ENCODE measurements at regions not wholly inside any gene's neighbourhood (a gene's known extent, or its start where the extent isn't known, plus 50 kb on each side); places are given as distances from the start of the nearest gene placed in this dataset.

DNA sequence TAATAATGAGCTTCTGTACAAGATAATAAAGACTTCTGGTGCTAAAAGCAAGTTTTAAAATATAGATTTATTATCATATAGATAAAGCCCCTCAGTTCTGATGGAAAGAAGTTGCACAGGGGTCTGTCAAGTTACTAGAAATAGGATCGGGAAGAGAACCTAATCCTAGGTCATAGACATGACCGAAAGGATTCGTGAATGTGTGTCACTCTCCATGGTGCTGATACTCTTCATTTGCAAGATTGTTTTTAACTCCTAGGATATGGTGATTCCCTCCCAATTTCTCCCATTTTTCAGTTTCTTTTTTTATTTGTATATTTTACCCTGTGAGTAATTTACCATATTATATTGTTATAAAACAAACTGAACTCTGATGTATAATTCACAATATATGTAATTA is 58.9 kb upstream of the CTNNA2 start:
- intact Hi-C loops (cut with micrococcal nuclease) = no loop called here
- DNase-seq (no peak), ATAC-seq (no peak)

- intact Hi-C loops (cut with micrococcal nuclease) = no loop called here
- ATAC-seq = no peak
- no peak for DNase-seq
These were observed 60.2 kb upstream of the CTNNA2 start for GRCh38 chr2:79452651-79453050.

DNA sequence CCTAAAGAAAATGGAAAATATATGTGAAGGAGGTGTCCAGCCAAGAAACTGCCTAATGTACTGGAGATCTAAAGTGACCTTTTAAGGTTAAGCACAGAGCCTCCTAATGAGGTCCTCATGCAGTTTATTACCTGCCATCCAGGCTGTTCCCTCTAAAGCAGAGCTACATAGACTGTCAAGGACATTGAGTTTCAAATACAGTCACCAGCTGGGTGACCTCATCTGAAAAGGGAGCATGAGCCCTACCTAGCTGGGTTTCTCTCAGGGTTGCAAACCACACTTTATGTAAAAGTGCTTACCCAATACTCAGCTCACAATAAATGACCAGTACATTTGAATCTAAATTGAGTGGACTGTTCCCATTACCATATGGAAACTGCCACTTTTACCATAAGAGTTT is 65.4 kb upstream of the CTNNA2 start:
- intact Hi-C loops (cut with micrococcal nuclease) = no loop called here
- no peak for DNase-seq
- ATAC-seq = no peak

DNA sequence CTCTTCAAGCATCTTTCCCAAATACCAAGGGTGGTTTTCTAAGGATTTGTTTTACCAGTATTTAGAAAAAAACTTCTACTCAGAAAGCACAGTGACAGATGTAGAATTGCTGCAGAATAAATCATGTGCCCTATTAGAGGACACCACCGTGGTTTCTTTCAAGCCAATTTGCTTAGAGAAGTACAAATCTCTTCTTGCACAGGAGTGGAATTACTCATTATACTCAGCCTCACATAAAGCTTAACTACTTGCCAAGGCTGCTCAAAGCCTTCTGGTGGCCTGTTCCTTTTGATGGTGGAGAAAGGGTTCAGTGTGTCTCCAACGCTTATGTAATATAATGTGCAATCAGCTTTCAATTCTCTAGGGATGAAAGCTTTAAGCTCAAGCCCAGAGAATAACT is 66.5 kb upstream of the CTNNA2 start:
- intact Hi-C loops (cut with micrococcal nuclease) = no loop called here
- no peak for DNase-seq
- no peak for ATAC-seq

DNA sequence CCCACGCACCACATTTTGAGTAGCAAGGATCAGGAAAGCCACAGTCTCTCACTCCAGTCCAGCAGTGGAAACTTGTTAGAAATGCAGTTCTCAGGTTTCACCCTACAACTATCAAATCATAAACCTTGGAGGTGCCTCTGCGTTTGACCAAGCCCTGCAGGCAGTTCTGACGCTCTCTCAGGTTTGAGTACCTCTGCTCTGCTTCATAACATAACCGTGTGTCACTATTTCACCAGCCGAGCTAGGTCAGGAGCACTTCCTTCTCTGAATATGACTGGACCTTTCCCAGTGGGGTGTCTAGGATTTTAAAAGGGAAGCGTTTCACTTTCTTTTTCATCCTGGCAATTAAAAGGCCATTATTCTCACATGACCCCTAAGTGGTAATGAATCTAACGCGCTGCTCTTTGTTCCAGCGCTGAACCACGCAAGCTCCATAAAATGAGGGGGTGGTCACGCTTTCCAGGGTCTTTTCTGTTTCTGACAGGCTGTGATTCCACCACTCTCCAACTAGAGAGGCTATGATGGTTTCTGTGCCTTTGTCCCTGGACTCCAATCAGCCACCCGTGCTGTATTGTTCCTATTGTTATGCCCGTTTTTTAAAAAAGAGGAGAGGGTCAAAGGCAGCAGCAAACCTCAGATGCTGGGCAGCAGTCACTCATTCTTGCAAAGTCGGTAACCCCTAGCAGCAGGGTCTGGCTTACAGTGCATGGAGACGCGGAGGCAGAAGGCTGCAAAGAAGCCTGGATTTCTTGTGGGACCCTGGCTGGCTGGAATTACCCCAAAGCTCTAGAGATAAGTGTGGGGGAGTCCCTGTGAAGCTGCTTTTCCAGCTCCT is 75.2 kb upstream of the CTNNA2 start:
- no peak for DNase-seq
- ATAC-seq = no peak
- intact Hi-C loops (cut with micrococcal nuclease) = no loop called here

GRCh38 chr2:79434362-79434761 is 78.5 kb upstream of the CTNNA2 start:
- intact Hi-C loops (cut with micrococcal nuclease) = no loop called here
- ATAC-seq (no peak), DNase-seq (no peak)

- DNase-seq (no peak), ATAC-seq (no peak)
- intact Hi-C loops (cut with micrococcal nuclease) = no loop called here
These were observed 80.1 kb upstream of the CTNNA2 start for GRCh38 chr2:79432731-79433146.

- DNase-seq = no peak
- ATAC-seq = no peak
- intact Hi-C loops (cut with micrococcal nuclease) = no loop called here
These were observed 84.1 kb upstream of the CTNNA2 start for GRCh38 chr2:79428745-79429144.

DNA sequence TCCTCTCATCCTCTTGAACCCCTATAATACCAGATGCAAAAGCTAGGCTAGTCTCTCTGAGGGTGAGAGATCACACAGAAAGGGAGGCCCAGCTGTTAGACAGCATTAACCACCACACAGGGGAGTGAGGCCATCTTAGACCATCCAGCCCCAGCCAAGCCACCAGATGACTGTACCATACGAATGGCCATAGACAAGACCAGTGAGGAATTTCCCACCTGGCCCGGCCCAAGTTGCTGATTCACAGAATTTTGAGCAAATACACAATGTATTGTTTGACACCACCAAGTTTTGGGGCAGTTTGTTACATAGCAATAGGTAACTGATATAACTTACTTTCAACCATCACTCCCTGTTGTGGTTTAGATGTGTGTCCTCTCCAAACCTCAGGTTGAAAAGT is 98.2 kb upstream of the CTNNA2 start:
- intact Hi-C loops (cut with micrococcal nuclease) = no loop called here
- ATAC-seq (no peak), DNase-seq (no peak)

DNA sequence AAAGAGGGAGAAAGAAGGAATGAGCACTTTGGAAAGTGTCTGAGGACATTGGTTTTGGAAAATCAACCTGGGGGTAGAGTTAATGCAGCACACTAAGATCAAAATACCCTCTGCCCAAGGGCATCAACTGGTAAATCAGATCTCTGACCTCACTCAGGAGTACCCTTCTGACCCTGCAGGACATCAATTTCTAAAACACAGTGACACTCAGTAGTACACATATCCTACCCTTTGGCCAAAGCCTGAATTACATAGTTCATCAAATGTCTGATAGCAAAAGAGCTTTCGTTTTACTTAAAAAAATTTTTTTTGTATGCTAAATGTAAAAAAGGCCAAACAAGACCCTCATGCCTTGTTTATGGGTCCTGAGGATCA is 118.4 kb upstream of the CTNNA2 start:
- intact Hi-C loops (cut with micrococcal nuclease) = no loop called here
- DNase-seq (no peak), ATAC-seq (no peak)

GRCh38 chr2:79393806-79394484 is 118.9 kb upstream of the CTNNA2 start:
- intact Hi-C loops (cut with micrococcal nuclease) = no loop called here
- DNase-seq (no peak), ATAC-seq (peak; percentile 42)

DNA sequence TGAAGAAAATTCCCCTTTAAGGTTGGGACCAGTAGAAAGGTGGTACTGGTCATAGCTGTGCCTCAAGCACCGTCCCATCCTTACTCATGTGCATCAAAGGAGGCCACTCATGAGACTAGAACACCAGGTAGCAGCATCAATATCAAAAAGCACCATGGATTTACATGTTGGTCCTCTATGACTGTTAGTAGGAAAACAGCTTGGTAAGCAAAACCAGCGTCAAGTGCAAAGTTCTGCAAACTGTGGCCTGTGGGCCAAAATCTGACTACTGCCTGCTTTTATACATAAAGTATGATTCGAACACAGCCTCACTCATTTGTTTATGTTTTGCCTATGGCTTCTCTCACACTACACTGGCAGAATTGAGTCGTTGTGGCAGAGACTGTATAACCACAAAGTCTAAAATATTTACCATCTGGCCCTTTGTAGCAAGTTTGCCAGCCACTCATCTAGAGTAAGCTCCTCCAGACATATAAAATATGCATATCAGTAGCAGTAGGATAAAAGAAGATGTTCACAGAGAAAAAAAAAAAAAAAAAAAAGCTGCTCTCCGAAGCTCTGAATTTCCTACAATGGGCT is 119.7 kb upstream of the CTNNA2 start:
- intact Hi-C loops (cut with micrococcal nuclease) = no loop called here
- no peak for DNase-seq
- ATAC-seq = no peak

DNA sequence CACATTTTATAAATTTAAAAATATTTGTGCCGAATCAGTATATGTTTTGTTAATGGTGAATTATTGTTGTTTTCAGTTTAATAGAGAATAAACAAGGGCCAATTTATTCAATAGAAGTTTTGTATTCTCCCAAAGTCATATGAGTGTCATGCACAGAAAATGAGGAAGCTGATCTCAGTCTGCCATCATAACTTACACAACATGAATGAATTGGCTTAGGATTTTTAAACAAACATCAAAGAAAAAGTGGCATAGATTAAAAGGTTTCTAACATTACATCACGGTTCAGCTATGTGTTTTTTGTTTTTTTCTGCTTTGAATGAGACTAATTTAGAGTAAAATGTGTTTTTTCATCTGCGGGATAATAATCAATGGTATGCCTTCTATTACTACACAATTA is 123.4 kb upstream of the CTNNA2 start:
- DNase-seq (no peak), ATAC-seq (no peak)
- intact Hi-C loops (cut with micrococcal nuclease) = no loop called here

DNA sequence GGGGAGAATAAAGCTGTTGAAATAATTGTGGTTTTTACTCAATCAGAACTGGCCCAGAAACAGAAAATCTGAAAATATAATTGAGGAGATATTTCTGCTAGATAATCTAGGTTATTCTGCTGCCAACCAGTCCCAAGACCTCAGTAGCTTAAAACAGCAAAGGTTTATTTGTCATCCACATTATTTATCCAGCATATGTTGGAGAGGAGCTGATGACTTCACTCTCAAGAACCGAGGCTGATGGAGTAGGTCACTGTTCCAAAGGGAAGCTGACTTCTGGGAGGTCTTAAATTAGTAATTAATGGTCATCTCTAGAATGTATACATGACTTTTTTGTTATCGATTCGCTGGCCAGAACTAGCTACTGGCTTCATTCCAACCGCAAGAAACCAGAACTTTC is 124.8 kb upstream of the CTNNA2 start:
- intact Hi-C loops (cut with micrococcal nuclease) = no loop called here
- DNase-seq = no peak
- no peak for ATAC-seq

DNA sequence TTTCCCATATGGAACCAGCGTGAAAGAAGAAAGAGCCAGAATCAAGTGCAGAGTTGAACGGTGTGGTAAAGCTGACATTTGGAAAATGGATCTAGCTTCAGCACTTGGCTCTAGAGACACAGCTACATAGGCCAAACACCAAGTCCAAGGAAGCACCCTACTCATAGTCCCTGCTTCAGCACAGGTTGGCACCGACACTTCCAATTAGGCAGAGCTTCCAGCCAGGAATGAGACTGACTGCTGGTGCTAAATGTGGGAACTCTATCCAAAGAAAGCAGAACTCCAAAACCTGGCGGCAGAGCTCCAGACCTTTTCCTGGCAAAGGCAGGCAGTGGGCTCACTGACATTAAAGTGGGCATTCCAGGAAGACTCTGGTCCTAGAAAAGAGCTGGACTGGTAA is 125.4 kb upstream of the CTNNA2 start:
- intact Hi-C loops (cut with micrococcal nuclease) = no loop called here
- ATAC-seq = no peak

GRCh38 chr2:79383681-79384080 is 129.2 kb upstream of the CTNNA2 start:
- intact Hi-C loops (cut with micrococcal nuclease) = no loop called here
- DNase-seq (no peak), ATAC-seq (no peak)

More for the DNA sequence above, 125.4 kb upstream of the CTNNA2 start:
- DNase-seq = no peak

- no peak for DNase-seq
- intact Hi-C loops (cut with micrococcal nuclease) = no loop called here
- ATAC-seq = no peak
These were observed 137.0 kb upstream of the CTNNA2 start for GRCh38 chr2:79375817-79376216.

DNA sequence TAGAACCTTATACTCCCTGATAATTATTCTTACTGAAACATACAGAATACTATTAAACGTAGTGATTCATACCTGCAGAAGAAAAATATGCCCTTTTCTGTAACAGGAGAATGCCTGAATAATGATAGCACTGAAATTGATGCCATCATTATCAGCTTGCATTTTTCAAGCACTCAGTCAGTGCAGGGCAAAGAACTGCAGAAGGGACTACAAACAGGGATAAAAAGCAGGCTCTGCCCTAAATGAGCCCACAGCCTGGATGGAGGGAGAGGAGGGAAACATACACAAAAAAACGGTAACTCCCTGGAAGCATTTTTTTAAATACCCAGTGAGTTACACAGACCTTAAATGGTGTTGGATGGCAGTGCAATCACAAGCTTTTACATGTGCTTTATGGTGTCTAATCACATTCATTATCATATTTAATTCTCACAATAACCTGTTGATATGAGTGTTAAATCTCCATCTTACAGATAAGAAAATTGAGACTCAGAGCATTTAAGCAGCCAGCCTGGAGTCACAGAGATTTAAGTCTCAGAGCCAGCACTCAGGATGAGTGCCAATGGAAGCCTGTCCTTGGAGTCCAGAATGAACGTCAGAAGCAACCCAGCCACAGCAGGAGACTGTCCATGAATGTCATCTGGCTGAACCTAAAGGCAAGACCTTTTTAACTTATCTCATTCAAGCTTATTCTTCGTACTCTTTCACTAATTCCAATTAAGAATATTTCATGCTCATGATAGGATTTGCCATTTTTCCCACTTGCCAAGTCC is 139.3 kb upstream of the CTNNA2 start:
- DNase-seq (no peak), ATAC-seq (no peak)
- intact Hi-C loops (cut with micrococcal nuclease) = no loop called here

DNA sequence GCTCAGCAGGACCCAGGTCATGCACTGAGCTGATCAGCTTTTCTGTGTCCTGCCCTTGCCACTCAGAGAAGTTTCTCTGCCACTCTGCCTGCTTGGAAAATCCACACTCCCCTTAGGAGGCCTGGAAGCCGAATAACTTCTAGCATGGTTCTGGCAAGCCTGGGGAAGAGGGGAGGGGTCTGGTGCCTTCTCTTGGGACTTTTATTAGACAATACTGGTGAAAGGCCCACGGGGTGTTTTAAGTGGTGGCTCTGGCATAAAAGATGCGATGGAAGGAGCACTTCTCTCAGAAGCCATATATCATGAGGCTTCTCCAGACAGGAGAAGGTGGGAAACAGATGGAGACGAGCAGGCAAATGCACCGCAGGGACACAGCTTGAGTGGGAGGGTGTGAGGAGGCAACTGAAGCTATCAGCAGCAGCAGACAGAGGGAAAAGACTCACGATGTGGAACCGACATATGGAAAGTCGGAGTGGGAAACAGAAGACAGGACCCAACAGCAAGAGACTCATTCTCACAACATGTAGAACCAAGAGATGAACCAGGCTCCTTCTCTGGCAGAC is 141.8 kb upstream of the CTNNA2 start:
- ATAC-seq (no peak), DNase-seq (no peak)
- intact Hi-C loops (cut with micrococcal nuclease) = no loop called here

DNA sequence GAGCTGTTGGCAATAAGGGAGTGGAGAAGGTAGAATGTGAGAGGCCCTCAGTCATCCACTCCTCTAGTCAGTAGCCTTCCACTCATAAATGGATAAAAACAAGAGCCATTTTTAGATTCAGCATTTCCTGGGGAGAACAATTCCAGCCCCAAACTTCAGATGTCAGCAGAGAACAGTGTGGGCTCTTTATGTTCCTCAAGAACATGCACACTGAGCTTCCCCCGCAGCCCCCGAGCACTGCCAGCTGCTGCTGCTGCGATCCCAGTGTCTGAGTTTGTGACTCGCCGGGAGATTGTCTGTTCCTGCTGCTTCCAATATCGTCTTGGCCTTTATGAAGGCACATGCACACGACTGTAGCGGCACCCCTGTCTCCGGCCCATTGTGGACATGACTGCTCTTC is 143.7 kb upstream of the CTNNA2 start:
- intact Hi-C loops (cut with micrococcal nuclease) = no loop called here
- DNase-seq (no peak), ATAC-seq (no peak)

Data from left ventricle myocardium superior (tissue), 1 donor.